T-helper 22 cell (primary cell): ENCODE measurements at regions not wholly inside any gene's neighbourhood (a gene's known extent, or its start where the extent isn't known, plus 50 kb on each side); places are given as distances from the start of the nearest gene placed in this dataset.

Source experiments
- DNase-seq: peaks from one replicate; pipeline ENCODE4 v3.0.0-alpha.2; 2020; ENCODE audit warnings: low read depth

- DNase-seq, result no peak
These were observed 141.3 kb upstream of the NALF2 start for GRCh38 chrX:69362856-69363255.

GRCh38 chrX:69362354-69362753 lies 141.8 kb upstream of the NALF2 start:
- no peak for DNase-seq

DNA sequence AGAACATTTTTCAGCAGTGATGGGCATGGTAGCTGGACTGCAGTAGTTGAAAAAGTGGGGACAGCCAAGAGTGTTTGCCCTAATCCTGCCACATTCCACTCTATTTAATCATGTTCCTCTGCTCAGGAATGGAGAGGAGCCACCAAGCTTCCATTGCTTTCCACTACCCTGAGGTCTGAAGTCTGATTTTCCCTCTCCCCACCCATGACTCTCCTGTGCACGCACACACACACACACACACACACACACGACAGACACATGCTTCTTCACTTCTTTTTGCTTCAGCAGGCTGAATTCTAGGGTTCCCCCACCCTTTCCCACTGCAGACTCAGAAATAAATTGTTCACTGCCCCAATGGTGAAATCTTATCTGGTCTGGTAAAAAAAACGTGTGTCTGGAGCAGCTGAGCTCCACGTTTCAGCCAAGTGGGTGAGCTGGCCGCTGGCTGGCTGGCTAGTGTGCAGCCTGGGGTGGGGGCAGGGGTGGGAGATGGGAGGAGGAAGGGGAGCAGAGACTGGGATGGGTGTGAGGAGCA lies 142.7 kb upstream of the NALF2 start:
- no peak for DNase-seq

DNA sequence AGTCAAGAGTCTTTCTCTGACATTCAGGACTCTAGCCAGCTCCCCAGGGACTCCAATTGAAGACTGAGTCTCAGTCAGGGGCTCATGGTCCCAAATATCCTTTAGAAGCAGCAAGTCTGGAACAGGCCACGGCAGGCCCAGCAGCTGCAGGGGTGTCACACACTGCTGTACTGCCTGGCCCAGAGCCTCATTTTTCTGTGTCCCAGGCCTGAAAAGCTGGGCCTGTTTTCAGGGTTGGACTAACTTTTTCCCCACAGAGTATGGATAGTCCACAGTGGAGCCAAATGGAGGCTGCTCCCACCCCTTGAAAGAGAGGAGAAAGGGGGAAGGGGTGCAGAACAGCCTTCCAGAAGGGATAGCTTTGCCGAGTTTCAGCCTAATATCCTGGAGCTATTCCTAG lies 146.8 kb upstream of the NALF2 start:
- no peak for DNase-seq

DNA sequence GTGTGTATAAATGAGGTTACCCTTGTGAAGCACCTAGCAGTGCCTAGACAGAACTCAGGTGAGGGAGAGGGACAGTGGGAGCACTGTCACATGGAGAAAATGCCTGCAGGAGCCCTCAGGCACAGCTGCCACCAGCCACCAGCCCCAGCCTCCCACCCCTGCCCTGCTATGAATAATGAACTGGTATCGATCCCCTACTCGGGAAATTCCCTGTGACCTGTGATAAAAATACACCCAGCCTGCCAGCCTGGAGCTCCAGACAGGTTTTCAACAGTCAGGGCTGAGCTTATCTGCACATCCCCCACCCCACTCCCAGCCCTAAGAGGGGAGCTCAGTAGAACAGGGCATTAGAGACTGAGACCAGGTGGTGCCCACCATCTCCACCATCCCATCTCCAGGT lies 159.6 kb upstream of the PJA1 start:
- no peak for DNase-seq

DNA sequence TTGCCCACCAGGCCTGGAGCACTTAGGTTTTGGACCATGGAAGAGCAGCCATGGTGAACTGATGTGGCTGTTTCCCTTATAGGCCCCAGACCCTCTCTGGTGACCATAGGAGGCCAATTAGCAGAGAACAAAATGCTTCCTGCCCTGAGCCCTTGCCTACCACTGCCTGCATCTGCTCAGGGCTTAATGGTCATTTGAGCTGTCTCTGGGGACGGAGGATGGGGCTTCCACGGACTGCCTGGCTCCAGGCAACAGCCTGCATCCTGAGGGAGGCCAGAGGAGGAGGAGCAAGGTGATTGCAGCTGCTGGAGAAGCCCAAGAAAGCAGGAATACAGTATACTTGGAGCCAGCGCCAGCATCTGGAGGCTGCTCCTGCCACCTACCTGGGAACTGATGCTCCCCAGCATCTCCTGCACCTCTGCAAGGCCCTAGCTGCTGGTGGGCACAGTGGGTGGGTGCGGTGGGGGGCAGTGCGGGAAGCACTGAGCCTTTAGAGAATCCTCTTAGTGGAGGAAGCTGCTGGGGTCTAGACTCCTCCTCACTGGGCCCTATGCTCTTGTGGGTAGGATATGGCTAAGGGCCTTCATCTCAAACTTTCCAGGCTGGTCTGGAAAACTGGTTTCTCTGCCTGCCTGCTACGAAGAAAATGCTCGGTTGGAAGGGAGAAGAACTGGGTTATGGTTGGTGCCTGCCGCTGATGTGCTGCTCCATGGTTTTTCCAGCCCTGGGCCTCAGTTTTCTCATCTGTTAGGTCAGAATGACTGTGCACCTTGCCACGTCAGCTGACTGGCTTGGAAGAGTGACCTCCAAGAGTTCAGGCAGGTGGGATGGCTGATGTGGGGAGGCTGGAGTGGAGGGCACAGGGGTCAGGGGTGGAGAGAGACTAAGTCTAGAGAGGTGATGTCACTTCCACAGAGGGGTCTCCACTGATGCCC lies 158.8 kb upstream of the PJA1 start:
- DNase-seq, result no peak

DNA sequence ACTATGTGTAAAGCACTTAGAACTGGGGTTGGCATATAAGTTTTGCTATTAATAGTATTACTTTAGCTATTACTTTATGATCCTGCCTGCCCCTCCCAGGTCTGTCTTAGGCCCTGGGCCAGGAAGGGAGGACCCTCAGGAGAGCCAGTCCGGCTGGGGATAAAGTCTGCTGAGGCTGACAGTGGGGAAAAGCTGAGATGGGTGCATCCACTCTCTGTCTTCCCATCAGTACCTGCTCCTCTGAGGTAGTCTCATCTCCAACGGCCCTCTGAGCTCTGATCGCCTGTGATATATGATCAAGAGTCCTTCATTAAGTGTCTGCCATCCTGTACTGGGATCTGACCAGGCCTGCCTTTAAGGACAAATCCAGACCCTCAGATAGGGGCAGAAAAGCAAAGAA lies 156.5 kb upstream of the PJA1 start:
- no peak for DNase-seq

DNA sequence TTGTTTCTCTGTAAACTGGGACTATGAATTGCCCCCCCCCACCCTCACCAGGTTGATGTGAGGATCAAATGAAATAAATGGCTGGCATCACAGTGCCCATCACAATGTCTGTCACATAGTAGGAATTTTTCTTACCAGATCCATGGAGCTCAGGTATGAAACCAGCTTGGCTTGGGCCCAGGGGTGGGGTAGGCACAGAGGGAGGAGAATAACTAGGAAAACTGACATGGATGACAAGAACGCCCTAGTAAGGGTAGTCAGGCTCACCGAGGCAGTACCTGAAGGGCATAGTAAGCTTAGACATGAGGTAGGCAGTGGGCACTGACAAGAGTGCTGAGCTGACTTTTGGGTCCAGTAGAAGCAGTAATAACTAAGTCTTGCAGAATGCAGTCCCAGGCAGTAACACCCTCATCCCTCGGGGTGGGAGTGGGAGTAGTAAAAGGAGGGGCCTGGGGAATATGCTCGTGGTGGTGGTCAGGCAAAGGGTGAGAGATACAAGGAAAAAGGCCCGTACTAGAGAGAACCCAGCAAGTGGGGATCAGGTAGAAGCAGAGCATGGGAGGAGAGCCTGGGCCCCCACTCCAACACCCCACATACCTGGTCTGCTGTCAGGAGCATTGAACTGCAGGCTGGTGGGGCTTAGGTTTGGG lies 155.9 kb upstream of the PJA1 start:
- no peak for DNase-seq

DNA sequence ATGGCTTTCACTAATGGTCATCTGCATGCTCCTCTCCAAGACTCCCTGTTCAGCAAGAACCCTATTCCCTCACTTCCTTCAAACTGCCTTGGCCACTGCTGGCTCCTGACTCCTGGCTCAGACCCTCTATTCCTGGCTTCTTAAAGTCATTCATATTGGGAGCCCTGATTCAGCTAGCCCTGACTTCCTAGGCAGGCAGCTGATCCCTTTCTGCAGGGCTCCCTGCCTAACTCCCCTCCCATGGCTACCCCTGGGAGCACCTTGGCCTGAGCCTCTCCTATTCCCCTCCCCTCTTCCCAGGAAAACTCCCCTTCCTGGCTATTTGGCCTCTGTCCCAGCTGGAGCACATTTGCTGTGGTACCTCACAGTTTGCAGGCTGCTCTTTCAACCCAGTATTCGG lies 154.9 kb upstream of the PJA1 start:
- DNase-seq, result no peak

DNA sequence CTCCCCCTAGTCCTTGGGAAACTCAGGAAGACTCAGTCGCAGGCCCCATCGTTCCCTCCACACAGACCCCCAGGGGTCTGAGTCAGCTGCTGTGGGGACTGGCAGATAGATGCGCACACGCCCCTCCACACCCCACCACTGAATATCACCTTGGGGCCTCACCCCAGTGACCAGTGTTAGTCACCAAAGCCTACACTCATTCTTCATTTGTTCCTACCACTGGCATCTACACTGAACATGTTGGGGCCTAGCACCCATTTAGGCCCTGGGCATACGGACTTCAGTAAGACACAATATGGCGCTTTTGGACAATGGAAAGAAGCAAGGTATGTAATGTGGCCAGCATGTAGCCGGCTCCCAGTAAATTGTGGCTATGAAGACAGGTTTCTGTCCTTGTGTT lies 154.1 kb upstream of the PJA1 start:
- no peak for DNase-seq

DNA sequence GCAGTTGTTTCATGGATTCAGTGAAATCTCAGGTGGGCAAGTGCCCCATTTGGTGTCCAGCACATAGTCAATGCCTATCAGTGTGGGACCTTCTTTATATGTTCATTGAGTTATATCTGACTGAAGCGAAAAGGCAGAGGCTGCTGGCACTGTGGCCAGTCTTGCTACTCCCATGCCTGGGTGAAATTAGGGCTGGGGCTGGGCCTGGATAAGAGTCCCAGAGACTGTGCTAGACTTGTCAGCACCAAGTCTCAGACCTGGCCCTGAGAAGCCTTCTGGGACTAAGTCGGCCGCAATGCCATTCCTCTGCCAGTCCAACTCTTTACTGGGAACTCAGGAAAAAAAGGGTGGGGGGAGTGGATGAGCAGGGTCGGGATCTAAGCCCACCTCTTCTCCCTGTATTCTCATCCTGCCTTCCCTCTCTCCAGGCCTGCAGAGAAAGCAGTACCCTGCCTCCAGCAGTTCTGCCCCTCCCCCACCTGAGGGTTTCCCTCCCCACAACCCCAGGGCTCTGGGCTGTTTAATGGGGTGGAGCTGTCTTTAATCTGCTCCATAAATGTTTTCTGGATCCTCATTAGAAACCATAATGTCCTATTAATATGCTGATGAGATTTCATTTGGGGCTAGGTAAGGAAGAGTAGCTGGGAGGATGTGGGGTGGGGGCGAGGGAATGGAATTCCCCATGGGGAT lies 153.5 kb upstream of the PJA1 start:
- no peak for DNase-seq

GRCh38 chrX:69317721-69318120 lies 152.5 kb upstream of the PJA1 start:
- DNase-seq, result no peak

- no peak for DNase-seq
These were observed 149.4 kb upstream of the PJA1 start for GRCh38 chrX:69314436-69315348.

GRCh38 chrX:69313617-69314290 lies 148.5 kb upstream of the PJA1 start:
- DNase-seq, result no peak

DNA sequence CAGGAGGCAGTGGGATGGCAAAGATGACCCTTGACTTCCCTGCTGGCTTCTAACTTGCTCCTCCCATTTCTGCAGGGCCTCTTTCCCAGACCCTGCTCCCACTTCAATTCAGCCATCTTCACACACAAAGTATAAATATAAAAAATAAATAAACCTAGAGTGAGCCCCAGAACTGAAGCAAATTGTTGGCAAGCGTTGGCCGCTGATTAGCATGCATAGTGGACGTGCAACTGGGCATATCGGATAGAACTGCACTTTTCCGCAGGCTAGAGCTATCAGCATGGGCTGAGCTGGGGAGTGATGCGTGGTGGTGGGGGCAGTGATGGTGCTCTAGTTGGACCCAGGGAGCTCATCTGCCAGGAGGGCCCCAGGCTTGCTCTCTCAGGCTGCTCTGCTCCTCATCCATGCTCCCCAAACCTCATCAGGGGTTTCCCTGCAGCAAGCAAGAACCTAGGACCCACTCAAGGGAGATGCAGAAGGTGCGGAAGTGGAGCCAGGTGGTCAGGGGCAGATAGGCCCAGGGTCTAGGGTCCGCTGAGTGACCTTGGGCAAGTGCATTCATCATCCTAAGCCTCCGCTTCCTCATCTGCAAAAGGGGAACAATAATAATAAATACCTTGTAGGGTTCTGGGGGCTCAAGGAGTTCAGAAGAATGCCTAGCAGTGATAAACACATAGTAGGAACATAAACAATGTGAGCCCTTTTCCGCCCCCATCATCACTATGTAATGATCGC lies 146.8 kb upstream of the PJA1 start:
- DNase-seq, result no peak

- DNase-seq, result no peak
These were observed 144.0 kb upstream of the PJA1 start for GRCh38 chrX:69309074-69309792.

DNA sequence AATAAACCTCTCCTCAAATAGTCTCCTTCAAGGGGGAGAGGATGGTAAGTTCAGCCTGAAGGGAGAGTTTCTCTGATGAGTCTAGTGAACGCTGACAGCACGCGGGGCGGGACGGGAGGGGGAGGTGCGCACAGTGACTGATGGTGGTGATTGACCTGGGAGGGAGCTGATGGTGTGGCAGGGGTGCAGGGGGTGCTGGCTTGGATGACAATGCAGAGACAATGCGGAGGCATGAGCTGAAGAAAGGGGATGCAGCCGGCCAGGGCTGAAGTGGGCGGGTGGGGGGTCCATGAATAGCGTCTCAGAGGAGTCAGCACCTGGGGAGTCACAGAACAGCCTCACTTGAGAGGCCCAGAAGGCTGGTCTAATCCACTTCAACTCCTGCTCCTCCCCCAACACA lies 142.5 kb upstream of the PJA1 start:
- no peak for DNase-seq

- DNase-seq, result no peak
These were observed 141.8 kb upstream of the PJA1 start for GRCh38 chrX:69307029-69307428.

- no peak for DNase-seq
These were observed 140.8 kb upstream of the PJA1 start for GRCh38 chrX:69306063-69306404.
